IMR-90 (cell line): ENCODE measurements at regions not wholly inside any gene's neighbourhood (a gene's known extent, or its start where the extent isn't known, plus 50 kb on each side); places are given as distances from the start of the nearest gene placed in this dataset.

ENCODE experiments used
- ATAC-seq: fragments of 200-7000 bp; cut with Tn5 transposase; 2 replicates; pipeline ENCODE4 v1.9.1; 2020; ENCODE audit warnings: low read depth, mild to moderate bottlenecking, moderate library complexity
- BruUV-seq: library from RNA; stranded (reverse); fragments of 400-500 nt; replicated peaks from 2 replicates; lab custom pipeline; 2021; lab: Mats Ljungman, UMichigan
- CTCF ChIA-PET: fragments of 300-600 bp; formaldehyde crosslinking; extraction: SDS; loops from one replicate; lab custom pipeline; 2021; ENCODE audit warnings: antibody characterized with exemption; lab: Yijun Ruan, JAX
- POLR2A ChIA-PET: fragments of 300-600 bp; sonication (Branson Sonifier 250); formaldehyde crosslinking; loops from one replicate; lab custom pipeline; 2022; ENCODE audit warnings: antibody characterized with exemption; ENCODE audit not compliant: unreplicated experiment; lab: Charles Lee
- DNase-seq: peaks from one replicate; pipeline ENCODE4 v3.0.0; 2013
- H2AFZ ChIP-seq: replicated peaks from 2 replicates; pipeline ENCODE3; 2013; ENCODE audit warnings: low read length, mild to moderate bottlenecking; ENCODE audit not compliant: poor library complexity
- H2AK5ac ChIP-seq: 2 replicates; pipeline ENCODE4 v1.6.1; 2013; ENCODE audit warnings: low read depth, low read length, inconsistent platforms
- H2AK9ac ChIP-seq: replicated peaks from 2 replicates; pipeline ENCODE3; 2013; ENCODE audit warnings: mild to moderate bottlenecking, low read depth, low read length, moderate library complexity; ENCODE audit not compliant: poor library complexity
- H2BK120ac ChIP-seq: 2 replicates; pipeline ENCODE4 v1.6.1; 2013; ENCODE audit warnings: low read depth, low read length, inconsistent platforms
- H2BK15ac ChIP-seq: 3 replicates; pipeline ENCODE4 v1.6.1; 2013; ENCODE audit warnings: low read depth, low read length, inconsistent platforms
- H2BK20ac ChIP-seq: 2 replicates; pipeline ENCODE4 v1.6.1; 2013; ENCODE audit warnings: low read depth, mild to moderate bottlenecking, inconsistent platforms, low read length, moderate library complexity
- H2BK5ac ChIP-seq: 2 replicates; pipeline ENCODE4 v1.6.1; 2013; ENCODE audit warnings: mild to moderate bottlenecking, low read depth, low read length, inconsistent platforms; ENCODE audit not compliant: poor library complexity, severe bottlenecking
- H3K14ac ChIP-seq: replicated peaks from 2 replicates; pipeline ENCODE4 v1.6.1; 2013; ENCODE audit warnings: low read depth, low read length, inconsistent platforms
- H3K18ac ChIP-seq: 2 replicates; pipeline ENCODE4 v1.6.1; 2013; ENCODE audit warnings: low read depth, low read length, control low read depth
- H3K23ac ChIP-seq: 2 replicates; pipeline ENCODE4 v1.6.1; 2013; ENCODE audit warnings: low read depth, low read length, inconsistent platforms
- H3K27ac ChIP-seq: 2 replicates; pipeline ENCODE4 v1.5.1; 2013; ENCODE audit warnings: mild to moderate bottlenecking, control low read depth, low read length; ENCODE audit not compliant: insufficient read depth
- H3K27me3 ChIP-seq: 2 replicates; pipeline ENCODE4 v1.6.1; 2013; ENCODE audit warnings: low read length; ENCODE audit not compliant: control insufficient read depth, insufficient read depth
- H3K36me3 ChIP-seq: 2 replicates; pipeline ENCODE4 v1.6.1; 2013; ENCODE audit warnings: low read length, mixed read lengths; ENCODE audit not compliant: control insufficient read depth, insufficient read depth
- H3K4ac ChIP-seq: 2 replicates; pipeline ENCODE4 v1.6.1; 2013; ENCODE audit warnings: low read depth, low read length, inconsistent platforms
- H3K4me1 ChIP-seq: 2 replicates; pipeline ENCODE4 v1.6.1; 2013; ENCODE audit warnings: low read length, mixed read lengths; ENCODE audit not compliant: control insufficient read depth, insufficient read depth
- H3K4me2 ChIP-seq: 2 replicates; pipeline ENCODE4 v1.6.1; 2013; ENCODE audit warnings: low read depth, mild to moderate bottlenecking, control low read depth, low read length, moderate library complexity
- H3K4me3 ChIP-seq: 2 replicates; pipeline ENCODE4 v1.5.1; 2013; ENCODE audit warnings: low read depth, mild to moderate bottlenecking, control low read depth, low read length, moderate library complexity; ENCODE audit not compliant: insufficient read depth
- H3K56ac ChIP-seq: 2 replicates; pipeline ENCODE4 v1.6.1; 2013; ENCODE audit warnings: low read length, inconsistent platforms; ENCODE audit not compliant: insufficient read depth; ENCODE audit errors: extremely low read depth
- H3K79me1 ChIP-seq, 2 experiments: 2 replicates each; pipeline ENCODE4 v1.6.1; 2013; ENCODE audit warnings: low read length in 2 of 2, inconsistent platforms in 1 of 2, low read depth in 1 of 2
- H3K9ac ChIP-seq: 2 replicates; pipeline ENCODE4 v1.6.1; 2013; ENCODE audit warnings: low read depth, low read length, control low read depth
- H3K9me1 ChIP-seq: 2 replicates; pipeline ENCODE4 v1.6.1; 2013; ENCODE audit warnings: low read length, inconsistent platforms; ENCODE audit not compliant: insufficient read depth
- H3K9me3 ChIP-seq: 2 replicates; pipeline ENCODE4 v1.6.1; 2013; ENCODE audit warnings: low read length; ENCODE audit not compliant: control insufficient read depth, insufficient read depth
- H4K20me1 ChIP-seq: 2 replicates; pipeline ENCODE4 v1.6.1; 2013; ENCODE audit warnings: low read length, inconsistent platforms; ENCODE audit not compliant: insufficient read depth
- H4K5ac ChIP-seq: 2 replicates; pipeline ENCODE4 v1.6.1; 2013; ENCODE audit warnings: mild to moderate bottlenecking, low read depth, low read length, control low read depth
- H4K8ac ChIP-seq, 2 experiments: 2 replicates each; pipeline ENCODE4 v1.6.1; 2013; ENCODE audit warnings: low read depth in 2 of 2, low read length in 2 of 2, control low read depth in 1 of 2, inconsistent platforms in 1 of 2
- H4K91ac ChIP-seq: 2 replicates; pipeline ENCODE4 v1.6.1; 2013; ENCODE audit warnings: low read depth, low read length, inconsistent platforms; ENCODE audit not compliant: insufficient read depth
- BHLHE40 ChIP-seq: fragments of 150-350 bp; IDR thresholded peaks from 2 replicates; pipeline ENCODE4 v1.6.1; 2016; ENCODE audit warnings: mild to moderate bottlenecking, low read depth, low read length
- CEBPB ChIP-seq: IDR thresholded peaks from 2 replicates; pipeline ENCODE4 v1.6.1; 2012; ENCODE audit warnings: low read depth, low read length, improper control_type of control experiment
- NFE2L2 ChIP-seq: fragments of 150-350 bp; IDR thresholded peaks from 2 replicates; pipeline ENCODE4 v1.6.1; 2016; ENCODE audit warnings: low read depth, mild to moderate bottlenecking, low read length
- POLR2A ChIP-seq: IDR thresholded peaks from 2 replicates; pipeline ENCODE4 v1.6.1; 2012; ENCODE audit warnings: mild to moderate bottlenecking, low read depth, low read length
- RAD21 ChIP-seq: IDR thresholded peaks from 2 replicates; pipeline ENCODE4 v1.6.1; 2012; ENCODE audit warnings: low read length, improper control_type of control experiment
- RFX5 ChIP-seq: IDR thresholded peaks from 2 replicates; pipeline ENCODE4 v1.8.0; 2012; ENCODE audit warnings: low read depth, mild to moderate bottlenecking, low read length, moderate library complexity
- SMC3 ChIP-seq: fragments of 150-350 bp; IDR thresholded peaks from 2 replicates; pipeline ENCODE4 v1.6.1; 2016; ENCODE audit warnings: low read depth, mild to moderate bottlenecking, antibody characterized with exemption, low read length, moderate library complexity
- dilution Hi-C: fragments of 300-500 bp; cut with HindIII; formaldehyde crosslinking; loops from one replicate; pipeline ENCODE4 v1.14.3; 2018; ENCODE audit warnings: low sequenced_read_pairs; ENCODE audit not compliant: unreplicated experiment
- in situ Hi-C: fragments of 300-500 bp; cut with MboI; formaldehyde crosslinking; loops from 3 replicates; pipeline ENCODE4 v1.14.3; 2019; ENCODE audit warnings: low sequenced_read_pairs, inconsistent platforms, mixed read lengths
- intact Hi-C: fragments of 100-400 bp; cut with micrococcal nuclease; formaldehyde crosslinking; loops from 2 replicates; pipeline ENCODE4 v1.10.0; 2022
- TF ChIP-seq, protein P1 (sequence below): conservative IDR thresholded peaks from 2 replicates; pipeline ENCODE4 v1.5.1; 2012; ENCODE audit warnings: mild to moderate bottlenecking, low read depth, low read length, improper control_type of control experiment
- TF ChIP-seq, protein P2 (sequence below): fragments of 150-350 bp; IDR thresholded peaks from 2 replicates; pipeline ENCODE4 v1.6.1; 2017; ENCODE audit warnings: mild to moderate bottlenecking, antibody characterized with exemption, low read length, low read depth
- TF ChIP-seq, protein P3 (sequence below): fragments of 150-350 bp; IDR thresholded peaks from 2 replicates; pipeline ENCODE4 v1.6.1; 2016; ENCODE audit warnings: low read depth, mild to moderate bottlenecking, low read length, moderate library complexity, borderline replicate concordance

- Histone ChIP-seq H2BK120ac (no peak overlapping the region), H3K4me2 (no peak overlapping the region), H3K56ac (no peak overlapping the region), H3K4ac (no peak overlapping the region), H2BK20ac (no peak overlapping the region), H3K36me3 (no peaks in the 10 kb centered on the region), H3K79me1 (no peaks in the 10 kb centered on the region), H3K9me3 (0 out of 2 replicates have a peak, but pooled peaks cover 7% of the 10 kb centered on the region), H2AK5ac (no peak overlapping the region), H2AFZ (no peak overlapping the region), H3K9ac (no peak overlapping the region), H3K9me1 (no peaks in the 10 kb centered on the region), H3K4me1 (no peaks in the 10 kb centered on the region), H4K8ac (no peak overlapping the region), H2BK15ac (no peak overlapping the region), H2BK5ac (no peak overlapping the region), H3K4me3 (no peak overlapping the region), H2AK9ac (no peak overlapping the region), H3K27me3 (no peaks in the 10 kb centered on the region), H4K91ac (no peak overlapping the region), H3K18ac (no peak overlapping the region), H4K20me1 (no peaks in the 10 kb centered on the region), H3K14ac (no peak overlapping the region), H3K27ac (no peak overlapping the region), H3K23ac (no peak overlapping the region), H4K5ac (no peak overlapping the region)
- ChIA-PET CTCF (no interaction called here), POLR2A (no interaction called here)
- dilution Hi-C loops (no loop called here), intact Hi-C loops (no loop called here), in situ Hi-C loops (no loop called here)
- ATAC-seq (no peak), DNase-seq (no peak)
- BruUV-seq: no TSS peak
- TF ChIP-seq SMC3 (no peak), RFX5 (no peak), NFE2L2 (no peak), CEBPB (no peak), BHLHE40 (no peak), POLR2A (no peak), RAD21 (no peak)
- TF ChIP-seq, protein P1, sequence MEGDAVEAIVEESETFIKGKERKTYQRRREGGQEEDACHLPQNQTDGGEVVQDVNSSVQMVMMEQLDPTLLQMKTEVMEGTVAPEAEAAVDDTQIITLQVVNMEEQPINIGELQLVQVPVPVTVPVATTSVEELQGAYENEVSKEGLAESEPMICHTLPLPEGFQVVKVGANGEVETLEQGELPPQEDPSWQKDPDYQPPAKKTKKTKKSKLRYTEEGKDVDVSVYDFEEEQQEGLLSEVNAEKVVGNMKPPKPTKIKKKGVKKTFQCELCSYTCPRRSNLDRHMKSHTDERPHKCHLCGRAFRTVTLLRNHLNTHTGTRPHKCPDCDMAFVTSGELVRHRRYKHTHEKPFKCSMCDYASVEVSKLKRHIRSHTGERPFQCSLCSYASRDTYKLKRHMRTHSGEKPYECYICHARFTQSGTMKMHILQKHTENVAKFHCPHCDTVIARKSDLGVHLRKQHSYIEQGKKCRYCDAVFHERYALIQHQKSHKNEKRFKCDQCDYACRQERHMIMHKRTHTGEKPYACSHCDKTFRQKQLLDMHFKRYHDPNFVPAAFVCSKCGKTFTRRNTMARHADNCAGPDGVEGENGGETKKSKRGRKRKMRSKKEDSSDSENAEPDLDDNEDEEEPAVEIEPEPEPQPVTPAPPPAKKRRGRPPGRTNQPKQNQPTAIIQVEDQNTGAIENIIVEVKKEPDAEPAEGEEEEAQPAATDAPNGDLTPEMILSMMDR: no peak
- TF ChIP-seq, protein P2, sequence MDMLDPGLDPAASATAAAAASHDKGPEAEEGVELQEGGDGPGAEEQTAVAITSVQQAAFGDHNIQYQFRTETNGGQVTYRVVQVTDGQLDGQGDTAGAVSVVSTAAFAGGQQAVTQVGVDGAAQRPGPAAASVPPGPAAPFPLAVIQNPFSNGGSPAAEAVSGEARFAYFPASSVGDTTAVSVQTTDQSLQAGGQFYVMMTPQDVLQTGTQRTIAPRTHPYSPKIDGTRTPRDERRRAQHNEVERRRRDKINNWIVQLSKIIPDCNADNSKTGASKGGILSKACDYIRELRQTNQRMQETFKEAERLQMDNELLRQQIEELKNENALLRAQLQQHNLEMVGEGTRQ: no peak
- TF ChIP-seq, protein P3, sequence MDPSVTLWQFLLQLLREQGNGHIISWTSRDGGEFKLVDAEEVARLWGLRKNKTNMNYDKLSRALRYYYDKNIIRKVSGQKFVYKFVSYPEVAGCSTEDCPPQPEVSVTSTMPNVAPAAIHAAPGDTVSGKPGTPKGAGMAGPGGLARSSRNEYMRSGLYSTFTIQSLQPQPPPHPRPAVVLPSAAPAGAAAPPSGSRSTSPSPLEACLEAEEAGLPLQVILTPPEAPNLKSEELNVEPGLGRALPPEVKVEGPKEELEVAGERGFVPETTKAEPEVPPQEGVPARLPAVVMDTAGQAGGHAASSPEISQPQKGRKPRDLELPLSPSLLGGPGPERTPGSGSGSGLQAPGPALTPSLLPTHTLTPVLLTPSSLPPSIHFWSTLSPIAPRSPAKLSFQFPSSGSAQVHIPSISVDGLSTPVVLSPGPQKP: no peak
These were observed 221.9 kb upstream of the CELF4 start for GRCh38 chr18:37787452-37787851.
